ENCODE measurements at regions not wholly inside any gene's neighbourhood (a gene's known extent, or its start where the extent isn't known, plus 50 kb on each side); places are given as distances from the start of the nearest gene placed in this dataset.
"Not testable (repeated sequence)": the region's sequence is repeated elsewhere in the genome, so short reads cannot be mapped to it uniquely, and the experiment has no call there.

- TF ChIP-seq CTCF (conservative IDR thresholded peaks at IDR 0.05; ENCODE audit: low read depth, low read length), result no peak
- H2AFZ ChIP-seq (ENCODE audit: low read depth), result no peak overlapping the region
- no peak overlapping the region for H3K27ac ChIP-seq
- H3K9ac ChIP-seq, result no peak overlapping the region
- H3K4me1 ChIP-seq (ENCODE audit: low read depth, poor library complexity, severe bottlenecking), result no peaks in the 10 kb centered on the region
- no peaks in the 10 kb centered on the region for H3K79me2 ChIP-seq (ENCODE audit: insufficient read depth, low read depth)
- H3K27me3 ChIP-seq (ENCODE audit: insufficient read depth, low read depth), result no peaks in the 10 kb centered on the region
- H3K36me3 ChIP-seq (ENCODE audit: insufficient read depth), result no peaks in the 10 kb centered on the region
- no peak overlapping the region for H3K4me2 ChIP-seq
- no peaks in the 10 kb centered on the region for H4K20me1 ChIP-seq (ENCODE audit: insufficient read depth)
- no peak overlapping the region for H3K4me3 ChIP-seq (IDR thresholded peaks at IDR 0.05; ENCODE audit: insufficient read depth, low read depth, low read length)
These were observed 540.3 kb downstream of the GABRG2 start for GRCh38 chr5:162607879-162608278.

GRCh38 chr5:162621726-162622263 is 554.2 kb downstream of the GABRG2 start:
- not testable (repeated sequence) for H3K36me3 ChIP-seq (ENCODE audit: insufficient read depth); H3K27me3 ChIP-seq (ENCODE audit: insufficient read depth, low read depth); H3K4me3 ChIP-seq (IDR thresholded peaks at IDR 0.05; ENCODE audit: insufficient read depth, low read depth, low read length); H3K27ac ChIP-seq; H3K4me2 ChIP-seq; H2AFZ ChIP-seq (ENCODE audit: low read depth); H3K9ac ChIP-seq; H3K4me1 ChIP-seq (ENCODE audit: low read depth, poor library complexity, severe bottlenecking); H4K20me1 ChIP-seq (ENCODE audit: insufficient read depth); H3K79me2 ChIP-seq (ENCODE audit: insufficient read depth, low read depth)

DNA sequence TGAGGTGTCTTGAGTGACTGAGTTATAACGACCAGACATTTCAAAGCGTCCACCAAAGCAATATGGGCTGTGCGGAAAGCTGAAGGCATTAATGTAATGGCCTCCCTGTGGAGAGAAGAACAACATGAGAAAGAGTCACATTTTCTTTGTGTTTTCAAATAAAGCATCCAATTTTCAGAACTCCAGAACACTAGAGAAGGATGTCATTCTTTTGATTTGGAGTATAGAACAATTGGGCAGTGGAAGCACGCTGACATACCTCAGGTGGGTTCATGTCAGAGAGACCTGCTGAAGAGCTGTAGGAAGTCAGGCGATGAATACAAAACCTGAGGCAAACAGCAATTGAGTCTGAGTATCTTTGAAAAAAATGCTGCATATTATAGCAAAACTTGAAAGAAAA is 556.5 kb downstream of the GABRG2 start:
- Histone ChIP-seq H3K9ac (no peak overlapping the region), H2AFZ (ENCODE audit: low read depth) (no peak overlapping the region), H3K4me3 (IDR thresholded peaks at IDR 0.05; ENCODE audit: insufficient read depth, low read depth, low read length) (no peak overlapping the region), H3K27me3 (ENCODE audit: insufficient read depth, low read depth) (no peaks in the 10 kb centered on the region), H3K4me1 (ENCODE audit: low read depth, poor library complexity, severe bottlenecking) (no peaks in the 10 kb centered on the region), H3K36me3 (ENCODE audit: insufficient read depth) (no peaks in the 10 kb centered on the region), H3K27ac (no peak overlapping the region), H4K20me1 (ENCODE audit: insufficient read depth) (no peaks in the 10 kb centered on the region), H3K4me2 (no peak overlapping the region), H3K79me2 (ENCODE audit: insufficient read depth, low read depth) (no peaks in the 10 kb centered on the region)
- TF ChIP-seq CTCF (conservative IDR thresholded peaks at IDR 0.05; ENCODE audit: low read depth, low read length), result no peak

GRCh38 chr5:162637481-162637880 is 569.9 kb downstream of the GABRG2 start:
- H4K20me1 ChIP-seq (ENCODE audit: insufficient read depth), result no peaks in the 10 kb centered on the region
- H3K4me1 ChIP-seq (ENCODE audit: low read depth, poor library complexity, severe bottlenecking), result no peaks in the 10 kb centered on the region
- no peak overlapping the region for H3K27ac ChIP-seq
- H3K79me2 ChIP-seq (ENCODE audit: insufficient read depth, low read depth), result no peaks in the 10 kb centered on the region
- no peaks in the 10 kb centered on the region for H3K27me3 ChIP-seq (ENCODE audit: insufficient read depth, low read depth)
- no peak overlapping the region for H2AFZ ChIP-seq (ENCODE audit: low read depth)
- TF ChIP-seq CTCF (conservative IDR thresholded peaks at IDR 0.05; ENCODE audit: low read depth, low read length), result no peak
- H3K36me3 ChIP-seq (ENCODE audit: insufficient read depth), result no peaks in the 10 kb centered on the region
- H3K4me3 ChIP-seq (IDR thresholded peaks at IDR 0.05; ENCODE audit: insufficient read depth, low read depth, low read length), result no peak overlapping the region
- no peak overlapping the region for H3K4me2 ChIP-seq
- no peak overlapping the region for H3K9ac ChIP-seq

DNA sequence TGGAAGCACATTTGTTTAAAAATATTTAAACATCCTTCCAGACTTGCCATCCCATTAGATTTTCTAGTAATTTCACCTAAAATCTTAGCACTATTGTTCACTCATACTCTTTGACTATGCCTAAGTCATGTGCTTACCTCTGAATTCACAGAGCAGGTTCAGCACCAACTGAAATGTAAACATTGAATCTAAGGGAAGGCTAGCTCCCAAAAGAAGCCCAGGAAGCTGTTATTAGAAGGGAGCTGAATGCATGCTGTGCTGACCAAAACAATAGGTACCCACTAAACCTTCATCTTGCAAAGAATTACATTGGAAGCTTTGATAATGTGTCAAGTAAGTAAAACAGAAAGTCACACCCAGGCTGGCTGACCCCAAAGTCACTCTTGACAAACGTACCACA is 571.3 kb downstream of the GABRG2 start:
- Histone ChIP-seq H3K36me3 (ENCODE audit: insufficient read depth) (no peaks in the 10 kb centered on the region), H3K4me3 (IDR thresholded peaks at IDR 0.05; ENCODE audit: insufficient read depth, low read depth, low read length) (no peak overlapping the region), H3K27ac (no peak overlapping the region), H3K4me2 (no peak overlapping the region), H2AFZ (ENCODE audit: low read depth) (no peak overlapping the region), H4K20me1 (ENCODE audit: insufficient read depth) (no peaks in the 10 kb centered on the region), H3K79me2 (ENCODE audit: insufficient read depth, low read depth) (no peaks in the 10 kb centered on the region), H3K27me3 (ENCODE audit: insufficient read depth, low read depth) (no peaks in the 10 kb centered on the region), H3K9ac (no peak overlapping the region), H3K4me1 (ENCODE audit: low read depth, poor library complexity, severe bottlenecking) (no peaks in the 10 kb centered on the region)
- TF ChIP-seq CTCF (conservative IDR thresholded peaks at IDR 0.05; ENCODE audit: low read depth, low read length), result no peak
